CD4-positive, alpha-beta T cell treated with Interleukin-17A for 1 hour (primary cell): ENCODE measurements at regions not wholly inside any gene's neighbourhood (a gene's known extent, or its start where the extent isn't known, plus 50 kb on each side); places are given as distances from the start of the nearest gene placed in this dataset.

Experiments used
- DNase-seq: peaks from one replicate; pipeline ENCODE4 v3.0.0-alpha.2; 2020

- DNase-seq = no peak
Measured at GRCh38 chr16:86306011-86306644, 204.2 kb upstream of the FOXF1 start.

GRCh38 chr16:86306811-86307513 lies 203.4 kb upstream of the FOXF1 start:
- DNase-seq = no peak

- no peak for DNase-seq
Measured at GRCh38 chr16:86307514-86307903, 202.8 kb upstream of the FOXF1 start.

GRCh38 chr16:86308514-86308913 lies 201.8 kb upstream of the FOXF1 start:
- no peak for DNase-seq

- no peak for DNase-seq
Measured at GRCh38 chr16:86313631-86314030, 196.7 kb upstream of the FOXF1 start.

GRCh38 chr16:86314402-86315025 lies 195.8 kb upstream of the FOXF1 start:
- DNase-seq = no peak

GRCh38 chr16:86316967-86317812 lies 193.1 kb upstream of the FOXF1 start:
- DNase-seq = no peak

GRCh38 chr16:86317813-86318650 lies 192.3 kb upstream of the FOXF1 start:
- DNase-seq = no peak

DNA sequence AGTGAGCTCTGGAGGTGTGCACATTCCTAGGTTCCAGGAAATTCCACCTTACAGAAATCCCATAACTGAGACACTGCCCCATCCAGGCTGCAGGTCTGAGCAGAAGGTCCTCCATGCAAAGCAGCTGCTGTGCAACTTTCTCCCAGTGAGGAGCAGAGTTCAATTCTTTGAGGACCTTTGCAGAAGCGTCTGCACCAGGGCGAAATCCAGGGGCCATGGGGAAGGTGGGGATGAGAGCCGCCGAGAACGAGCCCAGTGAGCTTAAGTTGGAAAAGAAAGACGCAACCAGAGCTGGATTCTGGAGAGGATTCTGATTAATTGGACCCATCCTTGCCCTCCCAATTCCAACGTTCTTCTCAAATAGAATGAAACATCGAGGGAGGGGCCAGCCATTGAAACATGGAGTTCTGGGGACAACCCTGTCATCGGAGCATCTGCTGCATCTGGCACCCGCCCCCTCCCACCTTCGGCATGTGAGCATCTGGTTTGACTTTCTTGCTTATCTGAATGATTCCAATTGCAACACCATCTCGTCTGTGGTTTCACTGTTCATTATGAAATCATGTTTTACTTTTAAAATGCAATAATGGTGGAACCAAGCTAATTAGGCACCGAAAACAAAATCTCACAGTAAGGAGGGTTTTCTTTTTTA lies 190.6 kb upstream of the FOXF1 start:
- DNase-seq = no peak

GRCh38 chr16:86320237-86320595 lies 190.1 kb upstream of the FOXF1 start:
- no peak for DNase-seq

- no peak for DNase-seq
Measured at GRCh38 chr16:86321491-86321890, 188.8 kb upstream of the FOXF1 start.

- DNase-seq = no peak
Measured at GRCh38 chr16:86322283-86322682, 188.0 kb upstream of the FOXF1 start.

- DNase-seq = no peak
Measured at GRCh38 chr16:86322806-86323205, 187.5 kb upstream of the FOXF1 start.

DNA sequence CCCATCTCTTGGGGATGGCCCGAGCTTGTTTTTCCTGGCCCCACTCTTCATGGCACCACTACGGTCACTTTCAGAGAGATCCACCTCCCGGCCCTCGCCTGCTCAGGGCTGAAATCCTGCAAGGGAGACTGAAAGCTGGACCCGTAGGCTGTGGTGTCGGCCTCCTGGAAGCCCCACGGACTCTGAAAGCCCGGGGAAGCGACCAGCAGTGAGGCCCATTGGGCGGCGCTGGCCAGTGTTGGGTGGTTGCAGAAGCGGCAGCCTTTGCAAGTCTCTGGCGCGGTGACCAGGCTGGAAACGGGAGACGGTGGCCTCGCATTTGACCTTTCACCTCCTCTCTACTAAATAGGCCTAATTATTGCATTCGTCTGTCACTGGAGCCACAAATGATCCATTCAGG lies 186.0 kb upstream of the FOXF1 start:
- no peak for DNase-seq

- DNase-seq = no peak
Measured at GRCh38 chr16:86325360-86325759, 185.0 kb upstream of the FOXF1 start.

- DNase-seq = no peak
Measured at GRCh38 chr16:86325895-86326294, 184.4 kb upstream of the FOXF1 start.

- DNase-seq = no peak
Measured at GRCh38 chr16:86327321-86327720, 183.0 kb upstream of the FOXF1 start.

DNA sequence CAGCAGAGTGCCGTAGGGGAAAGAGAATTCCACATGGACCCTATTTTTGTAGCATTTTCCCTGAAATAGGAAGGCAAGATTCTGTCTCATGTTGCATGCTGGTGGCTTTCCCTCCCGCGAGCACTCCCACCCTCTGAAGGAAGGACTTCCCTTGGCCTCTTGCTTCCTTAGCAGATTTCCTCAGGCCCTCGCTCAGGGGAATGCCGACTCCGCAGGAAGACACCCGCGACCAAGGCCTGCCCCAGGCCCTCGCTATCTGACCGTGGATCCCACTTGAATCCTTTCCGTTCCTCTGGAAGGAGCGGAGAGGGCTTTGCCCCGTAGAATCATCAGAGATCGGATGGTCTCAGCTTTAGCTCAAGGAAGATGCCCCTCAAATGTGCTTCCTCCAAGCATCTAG lies 179.4 kb upstream of the FOXF1 start:
- no peak for DNase-seq

GRCh38 chr16:86334079-86334635 lies 176.2 kb upstream of the FOXF1 start:
- DNase-seq = no peak

- no peak for DNase-seq
Measured at GRCh38 chr16:86335266-86336172, 174.8 kb upstream of the FOXF1 start.

DNA sequence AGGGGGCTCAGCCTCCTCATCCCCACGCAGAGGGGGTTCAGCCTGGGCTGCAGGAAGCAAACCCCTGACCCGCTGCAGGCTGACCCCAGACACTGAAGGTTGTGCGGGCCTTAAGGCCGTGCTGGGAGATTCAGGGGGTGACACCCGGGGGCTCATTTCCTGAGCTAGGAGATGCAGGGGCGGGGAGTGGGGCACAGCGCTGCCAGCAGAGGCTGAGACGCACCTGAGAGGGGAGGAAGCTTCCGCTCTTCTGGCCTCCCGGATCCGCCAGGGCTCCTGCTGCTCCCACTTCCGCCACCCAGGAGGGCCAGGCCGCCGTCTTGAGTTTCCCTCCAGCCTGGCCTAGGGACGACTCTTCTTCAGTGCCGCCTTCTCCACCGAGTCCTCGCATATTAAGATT lies 173.2 kb upstream of the FOXF1 start:
- DNase-seq = no peak
